HL-60 (cell line): ENCODE measurements at regions not wholly inside any gene's neighbourhood (a gene's known extent, or its start where the extent isn't known, plus 50 kb on each side); places are given as distances from the start of the nearest gene placed in this dataset.
A peak's percentile ranks its signal among the peaks of the same experiment; 100 is the strongest.
"Not testable (repeated sequence)": the region's sequence is repeated elsewhere in the genome, so short reads cannot be mapped to it uniquely, and the experiment has no call there.

Experiments used
- DNase-seq, 2 experiments: peaks; one replicate each; pipeline ENCODE4 v3.0.0-alpha.2; 2010 to 2020; ENCODE audit warnings: low read depth in 1 of 2, low spot score in 1 of 2
- H3K27ac ChIP-seq: fragments of 250-450 bp; sonication (Bioruptor Pico); replicated peaks from 2 replicates; pipeline ENCODE4 v1.5.1; 2020; ENCODE audit warnings: mild to moderate bottlenecking, moderate library complexity
- H3K27me3 ChIP-seq: fragments of 250-450 bp; sonication (Bioruptor Pico); 2 replicates; pipeline ENCODE4 v1.5.1; 2021; ENCODE audit warnings: mild to moderate bottlenecking, moderate library complexity; ENCODE audit not compliant: insufficient read depth, poor library complexity, severe bottlenecking
- H3K4me3 ChIP-seq: replicated peaks from 2 replicates; pipeline ENCODE4 v1.5.1; 2011; ENCODE audit warnings: mild to moderate bottlenecking, control low read depth, low read length; ENCODE audit not compliant: insufficient read depth
- CTCF ChIP-seq: IDR thresholded peaks from one replicate; pipeline ENCODE4 v1.5.1; 2011; ENCODE audit warnings: low read length, control low read depth, inconsistent platforms; ENCODE audit not compliant: insufficient read depth
- GABPA ChIP-seq: IDR thresholded peaks from 2 replicates; pipeline ENCODE4 v1.6.1; 2012; ENCODE audit warnings: low read depth
- POLR2AphosphoS5 ChIP-seq: IDR thresholded peaks from 2 replicates; pipeline ENCODE4 v1.6.1; 2012; ENCODE audit warnings: low read depth
- SPI1 ChIP-seq: IDR thresholded peaks from 2 replicates; pipeline ENCODE4 v1.6.1; 2012; ENCODE audit warnings: low read depth, mild to moderate bottlenecking, borderline replicate concordance
- TF ChIP-seq, protein P1 (sequence below): IDR thresholded peaks from 2 replicates; pipeline ENCODE4 v1.6.1; 2012; ENCODE audit warnings: low read depth; ENCODE audit not compliant: insufficient replicate concordance

DNA sequence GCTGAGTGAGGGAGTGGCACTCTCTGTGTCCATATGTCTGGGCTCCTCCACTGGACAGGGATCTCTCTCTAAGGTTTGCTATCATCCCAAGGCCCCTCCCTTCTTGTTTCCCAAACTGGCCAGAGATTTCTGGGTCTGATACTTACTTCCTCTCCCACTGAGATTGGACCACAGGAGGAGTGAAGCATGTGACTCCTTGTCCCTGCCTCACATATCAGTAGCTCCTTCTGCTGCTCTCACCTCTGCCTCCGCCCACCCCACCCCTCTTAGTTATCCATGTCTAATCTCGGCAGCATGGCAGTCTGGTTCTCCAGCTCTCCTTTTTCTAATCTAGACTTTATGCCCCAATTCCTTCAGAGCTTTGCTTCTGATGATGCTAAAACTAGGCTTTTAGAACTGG is 223.1 kb downstream of the RPLP1 start:
- no peak for DNase-seq
- no peaks in the 10 kb centered on the region for H3K27me3 ChIP-seq
- TF ChIP-seq SPI1, result no peak
- no peak overlapping the region for H3K4me3 ChIP-seq
- H3K27ac ChIP-seq, result no peak overlapping the region

DNA sequence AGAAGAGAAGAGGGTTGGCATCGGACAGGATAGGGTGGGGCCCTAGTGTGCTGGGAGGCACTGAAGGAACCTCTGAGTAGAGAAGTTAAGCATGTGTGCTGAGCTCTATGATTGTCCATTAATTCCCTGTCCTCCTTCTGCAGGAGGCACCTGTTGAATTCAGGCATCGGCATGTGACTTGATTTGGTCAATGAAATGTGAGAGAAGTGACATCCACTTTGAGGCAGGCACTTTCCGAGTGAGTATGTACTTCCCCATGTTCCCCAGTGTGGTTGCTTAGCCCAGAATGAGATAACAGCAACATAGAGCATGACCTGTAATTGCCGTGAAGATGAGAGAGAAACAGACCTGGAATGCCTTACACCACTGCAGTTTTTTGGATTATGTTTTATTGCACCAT is 224.8 kb downstream of the RPLP1 start:
- H3K27me3 ChIP-seq, result no peaks in the 10 kb centered on the region
- no peak overlapping the region for H3K27ac ChIP-seq
- TF ChIP-seq POLR2AphosphoS5, result no peak
- TF ChIP-seq, protein P1, sequence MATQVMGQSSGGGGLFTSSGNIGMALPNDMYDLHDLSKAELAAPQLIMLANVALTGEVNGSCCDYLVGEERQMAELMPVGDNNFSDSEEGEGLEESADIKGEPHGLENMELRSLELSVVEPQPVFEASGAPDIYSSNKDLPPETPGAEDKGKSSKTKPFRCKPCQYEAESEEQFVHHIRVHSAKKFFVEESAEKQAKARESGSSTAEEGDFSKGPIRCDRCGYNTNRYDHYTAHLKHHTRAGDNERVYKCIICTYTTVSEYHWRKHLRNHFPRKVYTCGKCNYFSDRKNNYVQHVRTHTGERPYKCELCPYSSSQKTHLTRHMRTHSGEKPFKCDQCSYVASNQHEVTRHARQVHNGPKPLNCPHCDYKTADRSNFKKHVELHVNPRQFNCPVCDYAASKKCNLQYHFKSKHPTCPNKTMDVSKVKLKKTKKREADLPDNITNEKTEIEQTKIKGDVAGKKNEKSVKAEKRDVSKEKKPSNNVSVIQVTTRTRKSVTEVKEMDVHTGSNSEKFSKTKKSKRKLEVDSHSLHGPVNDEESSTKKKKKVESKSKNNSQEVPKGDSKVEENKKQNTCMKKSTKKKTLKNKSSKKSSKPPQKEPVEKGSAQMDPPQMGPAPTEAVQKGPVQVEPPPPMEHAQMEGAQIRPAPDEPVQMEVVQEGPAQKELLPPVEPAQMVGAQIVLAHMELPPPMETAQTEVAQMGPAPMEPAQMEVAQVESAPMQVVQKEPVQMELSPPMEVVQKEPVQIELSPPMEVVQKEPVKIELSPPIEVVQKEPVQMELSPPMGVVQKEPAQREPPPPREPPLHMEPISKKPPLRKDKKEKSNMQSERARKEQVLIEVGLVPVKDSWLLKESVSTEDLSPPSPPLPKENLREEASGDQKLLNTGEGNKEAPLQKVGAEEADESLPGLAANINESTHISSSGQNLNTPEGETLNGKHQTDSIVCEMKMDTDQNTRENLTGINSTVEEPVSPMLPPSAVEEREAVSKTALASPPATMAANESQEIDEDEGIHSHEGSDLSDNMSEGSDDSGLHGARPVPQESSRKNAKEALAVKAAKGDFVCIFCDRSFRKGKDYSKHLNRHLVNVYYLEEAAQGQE, result no peak
- TF ChIP-seq CTCF, result no peak
- no peak for TF ChIP-seq SPI1
- TF ChIP-seq GABPA, result no peak
- no peak overlapping the region for H3K4me3 ChIP-seq
- DNase-seq, result peak in 1 of 2 experiments; percentile 31

DNA sequence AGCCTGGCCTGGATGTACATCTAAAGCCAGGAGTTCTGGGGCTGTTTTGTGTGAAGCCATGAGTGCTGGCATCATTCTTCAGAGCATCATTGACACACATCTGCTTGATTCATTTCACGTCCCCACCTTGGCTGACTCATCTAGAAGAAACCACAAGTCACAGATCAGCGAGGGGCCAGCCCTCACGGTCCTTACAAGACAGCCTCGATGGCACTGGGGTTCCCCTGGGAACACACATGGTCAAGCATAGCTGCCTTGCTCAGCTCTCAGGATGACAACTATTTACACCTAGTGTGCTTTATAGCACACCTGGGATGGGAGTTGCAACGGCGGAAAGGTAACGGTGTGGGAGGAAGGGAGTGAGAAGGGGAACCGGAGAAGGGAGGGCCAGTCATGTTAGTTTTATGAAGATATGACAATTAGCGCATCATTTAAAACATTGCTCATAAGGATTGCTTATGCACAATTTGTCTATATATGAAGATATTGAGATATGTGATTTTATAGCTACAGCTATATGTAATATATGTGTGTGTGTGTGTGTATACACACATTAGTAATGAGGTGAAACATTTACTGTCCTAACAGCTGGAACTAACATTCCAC is 227.1 kb downstream of the RPLP1 start:
- TF ChIP-seq CTCF (no peak), GABPA (no peak), POLR2AphosphoS5 (no peak), SPI1 (no peak)
- TF ChIP-seq, protein P1, result no peak
- H3K27me3 ChIP-seq, result no peaks in the 10 kb centered on the region
- no peak for DNase-seq
- no peak overlapping the region for H3K27ac ChIP-seq
- no peak overlapping the region for H3K4me3 ChIP-seq

GRCh38 chr15:69684823-69685222 is 232.2 kb downstream of the RPLP1 start:
- H3K27ac ChIP-seq, H3K27me3 ChIP-seq, H3K4me3 ChIP-seq, DNase-seq: not testable (repeated sequence)

DNA sequence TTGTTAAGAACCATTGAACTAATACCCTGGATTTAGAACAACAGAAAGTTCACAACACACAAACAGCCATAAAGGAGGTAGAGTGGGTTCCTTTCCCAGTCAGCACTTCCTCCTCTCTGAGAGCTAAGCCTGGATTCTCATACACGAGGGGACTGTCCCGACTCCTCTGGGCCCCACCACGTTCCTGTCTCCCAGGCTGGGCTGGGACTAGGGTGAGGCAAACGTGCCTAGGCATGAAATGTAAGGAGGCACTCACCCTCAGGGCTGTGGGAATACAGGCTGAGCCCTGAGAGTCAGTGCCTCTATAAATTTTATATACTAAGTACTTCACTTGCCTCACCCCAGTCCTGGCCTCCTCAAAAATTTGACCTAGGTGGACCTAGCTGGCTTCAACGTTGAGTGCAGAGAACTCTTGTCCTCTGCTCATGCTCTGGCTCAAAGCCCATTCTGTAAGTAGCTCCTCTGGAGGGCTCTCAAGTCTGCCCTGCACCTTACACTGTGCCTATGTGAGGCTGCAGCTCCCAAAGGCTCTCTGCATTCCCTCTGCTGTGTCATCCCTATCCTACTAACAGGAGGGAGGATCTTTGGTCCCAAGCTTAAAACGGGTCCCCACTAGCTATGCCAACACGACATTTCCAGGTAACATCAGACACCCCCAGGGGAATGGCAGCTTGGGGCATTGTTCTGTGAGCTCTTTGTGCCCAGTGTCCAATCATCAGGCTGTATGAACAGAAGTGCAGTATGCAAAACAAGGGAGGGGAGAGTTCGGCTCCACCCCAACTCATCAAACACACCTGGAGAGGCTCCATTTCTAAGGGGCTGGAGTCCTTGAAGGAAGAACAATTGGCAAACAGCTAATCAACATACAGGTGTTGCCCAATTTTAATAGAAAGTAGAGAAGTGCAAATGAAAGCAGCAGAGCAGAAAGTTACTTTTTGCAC is 233.2 kb downstream of the RPLP1 start:
- H3K4me3 ChIP-seq, result no peak overlapping the region
- no peak for DNase-seq
- H3K27ac ChIP-seq, result no peak overlapping the region
- no peak for TF ChIP-seq GABPA
- TF ChIP-seq, protein P1, result no peak
- TF ChIP-seq SPI1, result no peak
- no peak for TF ChIP-seq POLR2AphosphoS5
- no peak for TF ChIP-seq CTCF
- no peaks in the 10 kb centered on the region for H3K27me3 ChIP-seq
